ENCODE measurements at regions not wholly inside any gene's neighbourhood (a gene's known extent, or its start where the extent isn't known, plus 50 kb on each side); places are given as distances from the start of the nearest gene placed in this dataset.
"Not testable (repeated sequence)": the region's sequence is repeated elsewhere in the genome, so short reads cannot be mapped to it uniquely, and the experiment has no call there.

DNA sequence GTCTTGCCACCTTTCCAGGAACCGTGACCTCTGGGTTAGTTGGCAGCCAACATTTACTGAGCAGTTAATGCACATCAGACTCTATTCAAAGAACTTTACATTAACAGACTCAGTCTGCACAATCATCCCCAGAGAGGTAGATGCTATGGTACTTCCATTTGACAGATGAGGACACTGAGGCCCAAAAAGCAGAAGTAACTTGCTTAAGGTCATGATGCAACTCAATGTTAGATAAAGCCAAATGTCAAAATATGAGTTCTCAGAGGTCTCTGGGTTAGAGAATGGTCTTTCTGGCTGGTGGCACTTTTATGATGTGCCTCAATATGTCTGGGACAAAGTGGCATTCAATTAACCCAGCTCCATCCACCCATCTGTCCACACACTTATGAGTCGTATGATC lies 450.0 kb downstream of the MIAT start:
- no peak for TF ChIP-seq CTCF (IDR thresholded peaks at IDR 0.05)
- DNase-seq (ENCODE audit: low spot score in 2 of 2), result no peak
- H3K4me1 ChIP-seq, result peaks cover 11 to 57% of the 10 kb centered on the region in 2 donors
- H3K4me3 ChIP-seq, result no peak overlapping the region
- intact Hi-C loops (cut with DNase I), result loop anchor here (2.0 to 10.0 kb wide), 3 partner anchors 221 to 695 kb away; partner anchors contain the start of gene MN1
- no peaks in the 10 kb centered on the region for H3K9me3 ChIP-seq
- H3K27me3 ChIP-seq, result no peaks in the 10 kb centered on the region
- no peaks in the 10 kb centered on the region for H3K36me3 ChIP-seq
- peak overlapping the region; percentile 68 to 76 for H3K27ac ChIP-seq

DNA sequence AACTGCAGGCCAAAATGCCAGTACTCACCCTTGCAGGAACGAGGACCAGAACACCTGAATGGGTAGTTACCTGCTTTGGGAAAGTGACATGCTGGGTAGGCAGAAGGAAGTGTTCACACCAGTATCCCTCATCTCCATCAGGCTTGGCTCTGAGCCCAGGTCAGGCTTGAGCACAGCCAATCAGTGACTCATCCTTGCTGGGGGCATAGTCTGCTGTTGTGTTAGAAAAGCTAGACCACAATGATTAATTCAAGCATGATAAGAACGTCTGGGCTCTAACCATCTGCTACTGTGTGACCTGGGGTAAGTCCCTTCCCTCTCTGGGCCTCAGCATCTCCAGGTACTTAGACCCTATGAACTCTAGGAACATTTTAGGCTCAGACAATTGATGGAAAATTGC lies 450.4 kb downstream of the MIAT start:
- H3K27me3 ChIP-seq, result no peaks in the 10 kb centered on the region
- H3K27ac ChIP-seq, result peak overlapping the region; percentile 68 to 76
- intact Hi-C loops (cut with DNase I), result loop anchor here (1.0 to 10.0 kb wide), 4 partner anchors 62 to 694 kb away; partner anchors contain the start of gene MN1
- no peaks in the 10 kb centered on the region for H3K36me3 ChIP-seq
- peak; percentile 21 to 90 for DNase-seq (ENCODE audit: low spot score in 2 of 2)
- no peak overlapping the region for H3K4me3 ChIP-seq
- H3K9me3 ChIP-seq, result no peaks in the 10 kb centered on the region
- peaks cover 11 to 60% of the 10 kb centered on the region in 2 donors for H3K4me1 ChIP-seq
- TF ChIP-seq CTCF (IDR thresholded peaks at IDR 0.05), result no peak

DNA sequence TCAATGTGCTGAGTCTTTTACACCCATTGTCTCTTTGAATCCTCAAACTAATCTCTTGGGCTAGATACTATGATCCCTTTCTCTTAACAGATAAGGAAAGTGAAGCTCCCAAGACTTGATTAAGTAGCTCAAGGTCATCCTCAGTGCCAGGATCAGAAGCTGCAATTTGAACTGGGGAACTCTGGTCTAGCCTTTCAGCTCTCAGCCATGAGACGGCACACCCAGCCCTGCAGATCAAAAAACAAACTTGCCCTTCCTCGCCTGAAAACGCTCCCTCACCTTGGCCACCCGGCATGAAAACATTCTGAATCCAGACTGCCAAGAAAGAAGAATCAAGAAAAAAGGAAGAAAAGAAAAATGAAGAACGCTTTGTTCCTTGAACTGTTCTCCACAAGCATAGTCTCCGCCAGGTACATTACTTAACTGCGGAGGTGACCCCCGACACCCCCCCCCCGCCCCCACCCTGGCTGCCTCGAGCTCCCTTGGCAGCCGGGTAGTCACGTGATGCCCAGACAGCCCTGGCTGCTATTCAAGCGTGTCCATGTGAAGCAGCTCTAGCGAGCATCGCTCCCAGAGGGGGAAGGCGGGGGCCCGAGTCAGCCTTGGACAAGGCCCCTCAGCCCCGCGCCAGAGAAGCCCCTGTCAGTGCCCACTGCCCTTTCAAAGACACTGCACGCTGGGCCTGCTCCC lies 451.2 kb downstream of the MIAT start:
- peak; percentile 22 to 83 for DNase-seq (ENCODE audit: low spot score in 2 of 2)
- intact Hi-C loops (cut with DNase I), result loop anchor here (1.0 to 10.0 kb wide), 3 partner anchors 62 to 694 kb away; partner anchors contain the start of gene MN1

GRCh38 chr22:27109406-27109805 lies 452.0 kb downstream of the MIAT start:
- not testable (repeated sequence) for H3K27me3 ChIP-seq; H3K9me3 ChIP-seq; H3K36me3 ChIP-seq; DNase-seq (ENCODE audit: low spot score in 2 of 2); H3K4me3 ChIP-seq
- intact Hi-C loops (cut with DNase I), result loop anchor here (5.0 to 10.0 kb wide), 2 partner anchors 405 to 693 kb away; partner anchors contain the start of gene MN1
- Histone ChIP-seq H3K27ac (peak overlapping the region; percentile 68 to 76), H3K4me1 (peaks cover 11 to 66% of the 10 kb centered on the region in 2 donors)

More for the DNA sequence above, 451.2 kb downstream of the MIAT start:
- Histone ChIP-seq H3K27me3 (no peaks in the 10 kb centered on the region), H3K36me3 (no peaks in the 10 kb centered on the region), H3K27ac (peak overlapping the region; percentile 68 to 76), H3K4me3 (no peak overlapping the region), H3K9me3 (no peaks in the 10 kb centered on the region), H3K4me1 (peaks cover 11 to 67% of the 10 kb centered on the region in 2 donors)
- TF ChIP-seq CTCF (IDR thresholded peaks at IDR 0.05), result no peak

DNA sequence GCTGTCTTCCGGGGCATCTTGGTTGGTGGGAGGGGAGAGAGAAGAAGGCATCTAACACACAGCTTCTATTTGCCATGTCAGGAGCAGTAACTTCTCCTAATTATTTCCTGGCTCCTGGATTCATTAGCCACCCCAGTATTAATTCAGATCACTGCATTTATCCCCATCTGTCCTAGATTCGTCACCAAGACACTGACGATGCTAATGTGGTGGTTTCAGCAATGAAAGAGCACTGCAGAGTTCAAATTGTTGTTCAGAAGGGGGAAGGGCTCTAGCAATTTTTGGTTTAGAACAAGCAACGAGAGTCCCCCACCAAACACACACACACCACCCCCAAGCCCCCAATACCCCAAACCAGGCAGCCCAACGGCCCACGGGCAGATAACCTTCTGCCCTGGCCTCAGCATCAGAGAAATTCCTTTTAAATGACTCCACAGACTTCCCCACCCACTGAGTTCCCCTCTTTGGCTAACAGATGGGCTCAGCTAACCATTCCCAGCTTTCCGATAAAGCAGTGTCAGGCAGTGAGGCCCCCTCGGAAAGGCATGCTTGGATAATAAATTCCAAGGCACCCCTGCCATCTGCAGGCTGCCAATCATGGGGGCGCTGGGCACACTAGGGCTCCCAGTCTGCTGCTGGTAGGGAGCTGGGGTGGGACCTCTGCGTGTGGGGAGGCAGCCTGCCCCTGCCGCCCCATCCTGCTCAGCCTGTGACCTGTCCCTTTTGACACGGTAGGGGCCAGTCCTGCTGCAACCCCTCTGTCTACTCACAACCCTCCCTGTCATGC lies 453.5 kb downstream of the MIAT start:
- DNase-seq (ENCODE audit: low spot score in 2 of 2), result no peak
- Histone ChIP-seq H3K27ac (peak overlapping the region in 1 of 2 donors; percentile 28), H3K9me3 (no peaks in the 10 kb centered on the region), H3K4me3 (no peak overlapping the region), H3K4me1 (peaks cover 11 to 58% of the 10 kb centered on the region in 2 donors), H3K36me3 (no peaks in the 10 kb centered on the region), H3K27me3 (no peaks in the 10 kb centered on the region)
- TF ChIP-seq CTCF (IDR thresholded peaks at IDR 0.05), result no peak
- intact Hi-C loops (cut with DNase I), result no loop called here
